HG03039 (cell line): ENCODE measurements at regions not wholly inside any gene's neighbourhood (a gene's known extent, or its start where the extent isn't known, plus 50 kb on each side); places are given as distances from the start of the nearest gene placed in this dataset.
"Not testable (repeated sequence)": the region's sequence is repeated elsewhere in the genome, so short reads cannot be mapped to it uniquely, and the experiment has no call there.

ENCODE experiments used
- ATAC-seq: cut with Tn5 transposase; IDR thresholded peaks from one replicate; pipeline ENCODE4 v1.9.1; 2021; ENCODE audit warnings: mild to moderate bottlenecking, moderate library complexity; ENCODE audit not compliant: unreplicated experiment

GRCh38 chr9:82052081-82052480 lies 63.5 kb downstream of the SPATA31D1 start:
- ATAC-seq, result no peak

GRCh38 chr9:82054264-82055015 lies 65.9 kb downstream of the SPATA31D1 start:
- no peak for ATAC-seq

DNA sequence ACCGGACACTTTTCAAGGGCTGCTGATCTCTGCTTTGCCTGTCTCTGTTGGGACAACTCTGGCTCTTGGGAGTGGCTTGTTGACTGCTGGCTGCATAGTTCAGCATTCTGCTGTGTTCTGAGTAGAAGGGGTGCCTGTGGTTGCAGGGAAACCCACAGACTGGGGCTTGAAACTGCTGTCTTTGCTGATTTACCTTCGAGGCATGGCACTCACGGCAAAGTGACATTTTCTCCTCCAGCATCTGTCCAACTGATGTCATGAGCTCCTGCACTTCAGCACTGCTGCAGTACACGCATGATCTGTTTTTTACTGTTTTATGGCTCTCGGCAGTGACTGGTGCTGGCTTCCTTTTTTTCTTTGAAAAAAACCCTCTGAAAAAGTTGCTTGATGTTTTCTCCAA lies 69.2 kb downstream of the SPATA31D1 start:
- ATAC-seq, result no peak

DNA sequence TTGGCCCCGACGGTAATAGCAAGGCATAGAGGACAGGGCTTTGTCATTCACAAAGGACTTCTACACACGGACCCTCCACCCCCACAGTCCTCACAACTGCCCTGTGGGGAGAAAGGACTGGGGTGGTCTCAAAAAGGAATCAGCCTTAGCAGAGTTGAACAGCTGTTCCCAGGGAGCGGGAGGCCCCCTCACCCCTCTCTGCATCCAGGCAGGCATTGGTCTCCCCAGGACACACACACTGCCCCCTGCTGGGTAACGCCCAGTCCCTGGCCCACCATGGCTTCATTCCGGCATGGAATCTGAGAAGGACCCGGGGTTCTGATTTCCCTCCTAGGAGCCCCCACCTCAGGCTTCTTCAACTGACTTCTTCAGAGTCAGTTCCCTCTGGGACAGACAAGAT lies 73.2 kb downstream of the SPATA31D1 start:
- ATAC-seq, result not testable (repeated sequence)

GRCh38 chr9:82062245-82062644 lies 73.7 kb downstream of the SPATA31D1 start:
- ATAC-seq, result no peak

DNA sequence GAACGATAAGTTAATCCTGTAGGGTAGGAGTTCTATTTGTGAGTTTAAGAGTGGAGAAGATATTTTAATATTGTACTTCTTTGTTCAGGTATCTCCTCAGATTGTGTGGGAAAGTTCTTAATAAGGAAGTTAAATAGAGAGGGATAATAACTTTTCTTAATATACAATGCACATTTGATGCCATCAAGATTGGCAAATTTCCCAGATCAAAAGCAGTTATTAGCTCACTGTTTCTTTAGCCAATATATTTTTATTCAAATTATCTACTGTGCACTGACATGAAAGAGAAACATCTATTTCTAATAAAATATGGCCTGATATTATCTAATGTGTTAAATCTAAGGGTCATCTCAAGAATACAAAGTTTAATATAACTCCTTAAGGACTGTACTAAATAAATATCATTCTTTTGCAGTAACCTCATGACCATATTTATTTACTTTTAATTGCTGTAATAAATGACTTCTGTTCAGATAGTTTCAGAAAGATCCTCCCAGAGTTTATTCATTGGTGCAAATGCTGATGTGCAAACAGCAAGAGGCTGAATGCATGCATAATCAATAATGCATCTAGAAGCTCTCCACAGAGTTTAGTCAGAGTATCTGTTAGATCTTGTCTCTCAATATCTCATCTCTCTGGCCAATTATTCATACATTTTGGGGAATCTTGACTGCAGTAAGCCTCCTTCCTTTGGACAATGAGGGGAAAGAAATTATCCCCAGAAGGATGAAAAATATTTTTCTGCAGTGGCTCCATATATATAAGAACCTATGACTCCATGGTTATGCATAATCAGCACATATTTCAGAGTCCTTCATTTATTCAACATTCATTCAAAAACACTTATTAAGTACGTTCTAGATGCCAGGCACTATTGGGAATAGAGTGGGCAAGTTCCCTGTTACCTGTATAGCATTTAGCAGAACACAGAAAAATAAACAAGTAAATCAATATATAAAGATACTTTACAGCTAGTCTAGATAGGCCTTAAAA lies 85.3 kb downstream of the SPATA31D1 start:
- no peak for ATAC-seq

- ATAC-seq, result no peak
Observed at GRCh38 chr9:82080265-82080664, 91.7 kb downstream of the SPATA31D1 start.

DNA sequence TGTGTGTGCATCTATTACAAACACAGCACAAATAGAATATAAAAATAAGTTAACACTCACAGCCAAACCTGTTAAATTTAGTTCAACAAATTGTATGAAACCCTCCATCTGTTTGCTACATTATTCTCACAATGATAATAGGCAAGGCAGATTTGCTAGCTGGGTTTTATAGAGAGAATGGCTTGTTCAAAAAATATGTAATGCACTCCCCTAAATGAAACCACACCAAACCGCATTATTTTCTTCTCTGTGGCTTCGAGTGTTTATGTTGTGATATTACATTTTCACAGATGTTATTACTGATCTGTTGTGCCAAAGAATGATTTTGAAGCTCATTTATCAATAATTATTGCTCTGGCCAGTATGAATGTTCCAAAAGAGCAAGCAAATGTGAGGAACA lies 92.9 kb downstream of the SPATA31D1 start:
- ATAC-seq, result no peak

- ATAC-seq, result no peak
Observed at GRCh38 chr9:82082563-82082962, 94.0 kb downstream of the SPATA31D1 start.

GRCh38 chr9:82088591-82088990 lies 100.0 kb downstream of the SPATA31D1 start:
- ATAC-seq, result no peak

- no peak for ATAC-seq
Observed at GRCh38 chr9:82090046-82090445, 101.5 kb downstream of the SPATA31D1 start.

- no peak for ATAC-seq
Observed at GRCh38 chr9:82091100-82091499, 102.5 kb downstream of the SPATA31D1 start.

- ATAC-seq, result no peak
Observed at GRCh38 chr9:82091610-82092009, 103.0 kb downstream of the SPATA31D1 start.

- ATAC-seq, result no peak
Observed at GRCh38 chr9:82101475-82101874, 112.9 kb downstream of the SPATA31D1 start.

DNA sequence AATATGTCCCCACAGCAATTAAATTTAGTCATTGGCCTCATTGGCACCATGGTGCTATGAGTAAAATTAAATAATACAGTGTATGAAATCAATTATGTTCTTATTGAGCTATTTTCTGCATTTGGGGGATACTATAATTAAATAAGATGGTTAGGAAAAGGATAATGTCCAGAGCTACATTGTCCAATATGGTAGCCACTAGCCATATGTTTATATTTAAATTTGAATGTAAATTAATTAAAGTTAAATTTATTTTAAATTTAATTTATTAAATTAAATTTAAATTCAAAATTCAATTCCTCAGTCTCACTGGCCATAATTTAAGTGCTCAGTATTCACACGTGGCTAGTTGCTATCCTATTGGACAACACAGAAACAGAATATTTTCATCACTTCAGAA lies 115.7 kb downstream of the SPATA31D1 start:
- no peak for ATAC-seq

GRCh38 chr9:82105729-82106128 lies 117.2 kb downstream of the SPATA31D1 start:
- ATAC-seq, result no peak

DNA sequence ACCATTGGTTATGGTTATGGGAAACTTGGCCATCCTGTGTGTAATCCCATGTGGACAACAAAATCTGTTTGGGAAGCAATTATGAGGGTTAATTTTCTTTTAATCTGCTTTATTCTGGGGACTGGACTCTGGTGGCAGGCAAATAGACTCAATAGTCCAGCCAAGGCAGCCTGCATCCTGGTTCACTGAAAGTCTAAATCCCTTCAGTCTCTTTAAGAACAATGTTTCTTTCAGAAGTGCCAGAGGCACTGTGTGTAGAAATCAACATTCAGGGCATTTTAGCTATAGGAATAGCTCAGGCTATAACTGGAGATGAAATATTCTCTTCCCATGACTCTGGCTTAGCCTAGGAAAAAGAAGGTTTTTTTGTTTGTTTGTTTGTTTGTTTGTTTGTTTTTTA lies 118.0 kb downstream of the SPATA31D1 start:
- ATAC-seq, result no peak

DNA sequence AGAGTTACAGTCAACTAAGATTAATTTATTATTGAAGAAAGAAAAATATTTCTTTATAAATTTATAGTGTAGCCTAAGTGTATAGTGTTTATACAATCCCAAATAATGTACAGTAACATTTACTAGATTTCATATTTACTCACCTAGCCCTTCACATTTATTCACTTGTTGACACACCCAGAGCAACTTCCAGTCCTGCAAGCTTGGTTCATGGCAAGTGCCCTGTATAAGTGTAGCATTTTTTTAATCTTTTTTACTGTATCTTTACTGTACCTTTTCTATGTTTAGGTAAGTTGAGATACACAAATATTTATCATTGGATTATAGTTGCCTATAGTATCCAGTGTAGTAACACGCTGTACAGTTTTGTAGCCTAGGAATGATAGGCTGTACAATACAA lies 119.9 kb downstream of the SPATA31D1 start:
- ATAC-seq, result no peak

DNA sequence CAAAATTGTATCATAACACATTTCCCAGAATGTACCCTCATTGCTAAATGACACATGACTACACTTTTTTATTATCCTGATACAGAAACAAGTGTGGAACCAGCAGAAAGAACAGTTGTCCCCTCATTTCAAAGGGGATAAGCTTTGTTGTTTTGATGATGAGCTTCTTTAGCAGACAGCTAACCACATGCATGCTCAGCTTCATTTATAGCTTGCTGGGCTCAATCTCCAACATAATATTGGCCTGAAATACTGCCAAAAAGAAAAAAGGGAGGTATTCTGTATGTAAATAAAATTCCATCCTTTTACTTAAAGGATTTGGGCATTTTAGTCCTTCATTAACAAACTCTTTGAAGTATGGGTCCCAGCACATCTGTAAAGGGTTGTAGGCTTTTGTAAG lies 120.4 kb downstream of the SPATA31D1 start:
- ATAC-seq, result no peak

DNA sequence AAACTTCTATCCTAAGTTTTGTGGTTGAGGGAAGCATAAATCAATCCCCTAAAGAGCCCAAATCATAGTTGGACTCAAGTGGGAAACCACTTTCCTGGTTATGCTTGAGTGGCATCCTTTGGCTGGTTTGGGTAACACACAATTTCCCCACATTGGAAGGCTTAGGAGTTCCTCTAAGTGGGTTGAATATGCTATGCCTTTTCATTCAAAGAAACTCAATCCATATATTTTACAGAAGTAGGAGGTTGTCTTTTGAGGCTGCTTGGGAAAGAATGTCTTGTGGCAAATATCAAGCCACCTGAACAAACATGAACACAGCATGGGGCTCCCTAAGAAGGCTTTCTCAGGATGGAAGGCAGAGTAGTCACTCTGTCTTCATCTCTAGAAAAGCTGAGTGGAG lies 121.1 kb downstream of the SPATA31D1 start:
- ATAC-seq, result no peak

DNA sequence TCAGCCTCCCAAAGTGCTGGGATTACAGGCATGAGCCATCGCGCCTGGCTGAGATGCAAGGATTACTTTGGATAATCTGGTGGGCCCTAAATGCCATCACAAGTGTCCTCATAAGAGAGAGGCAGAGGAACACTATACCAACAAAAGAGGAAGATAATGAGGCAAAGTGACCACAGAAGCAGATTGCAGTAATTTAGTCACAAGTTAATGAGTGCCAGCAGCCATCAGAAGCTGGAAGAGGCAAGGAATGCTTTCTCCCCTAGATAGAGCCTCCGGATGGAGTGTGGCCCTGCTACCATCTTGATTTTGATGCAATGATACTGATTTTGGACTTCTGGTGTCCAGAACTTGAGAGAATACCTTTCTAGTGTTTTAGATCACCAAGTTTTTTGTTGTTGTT lies 122.3 kb downstream of the SPATA31D1 start:
- ATAC-seq, result no peak

DNA sequence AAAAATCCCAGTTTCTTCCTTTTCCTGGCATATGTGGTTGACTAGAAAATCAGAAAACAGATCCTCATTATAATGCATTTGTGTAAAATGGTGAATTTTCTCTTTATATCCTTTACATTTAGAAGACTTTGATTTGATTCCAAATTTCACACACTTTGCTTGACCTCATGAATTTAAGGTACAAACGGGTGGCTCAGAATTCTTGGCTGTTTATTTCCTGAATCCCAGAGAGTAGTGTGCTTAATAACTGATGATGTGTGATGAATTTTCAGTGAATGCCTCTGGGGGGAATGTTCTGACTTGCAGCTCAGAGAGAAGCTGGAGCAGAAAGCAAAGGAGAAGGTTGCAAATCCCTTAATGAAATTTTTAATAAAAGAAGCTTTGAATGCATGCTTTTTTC lies 126.8 kb downstream of the SPATA31D1 start:
- no peak for ATAC-seq
